Ishikawa (cell line): ENCODE measurements at regions not wholly inside any gene's neighbourhood (a gene's known extent, or its start where the extent isn't known, plus 50 kb on each side); places are given as distances from the start of the nearest gene placed in this dataset.

ENCODE experiments used
- CEBPB ChIP-seq: IDR thresholded peaks from 2 replicates; pipeline ENCODE4 v1.6.1; 2012
- CREB1 ChIP-seq: IDR thresholded peaks from 2 replicates; pipeline ENCODE4 v1.6.1; 2012; ENCODE audit warnings: low read depth
- EP300 ChIP-seq: IDR thresholded peaks from 2 replicates; pipeline ENCODE4 v1.6.1; 2012; ENCODE audit warnings: borderline replicate concordance
- FOXM1 ChIP-seq: IDR thresholded peaks from 2 replicates; pipeline ENCODE4 v1.6.1; 2012; ENCODE audit warnings: low read depth, borderline replicate concordance
- MAX ChIP-seq: IDR thresholded peaks from 2 replicates; pipeline ENCODE4 v1.6.1; 2012
- NFIC ChIP-seq: IDR thresholded peaks from 2 replicates; pipeline ENCODE4 v1.6.1; 2012
- RAD21 ChIP-seq: IDR thresholded peaks from 2 replicates; pipeline ENCODE4 v1.6.1; 2012; ENCODE audit warnings: low read depth
- TAF1 ChIP-seq: IDR thresholded peaks from 2 replicates; pipeline ENCODE4 v1.6.1; 2012; ENCODE audit warnings: low read depth, mild to moderate bottlenecking
- TCF12 ChIP-seq: IDR thresholded peaks from 2 replicates; pipeline ENCODE4 v1.6.1; 2012; ENCODE audit warnings: low read depth
- TEAD4 ChIP-seq: IDR thresholded peaks from 2 replicates; pipeline ENCODE4 v1.6.1; 2012
- USF1 ChIP-seq: IDR thresholded peaks from 2 replicates; pipeline ENCODE4 v1.6.1; 2012
- YY1 ChIP-seq: IDR thresholded peaks from 2 replicates; pipeline ENCODE4 v1.6.1; 2012; ENCODE audit warnings: low read depth
- ZBTB7A ChIP-seq: IDR thresholded peaks from 2 replicates; pipeline ENCODE4 v1.6.1; 2012; ENCODE audit warnings: low read depth
- TF ChIP-seq, protein P1 (sequence below): IDR thresholded peaks from 2 replicates; pipeline ENCODE4 v1.6.1; 2012; ENCODE audit warnings: low read depth, mild to moderate bottlenecking

GRCh38 chr6:120473804-120474203 is 860.5 kb downstream of the TBC1D32 start:
- TF ChIP-seq MAX: no peak
- no peak for TF ChIP-seq EP300
- TF ChIP-seq RAD21: no peak
- no peak for TF ChIP-seq TAF1
- no peak for TF ChIP-seq TCF12
- TF ChIP-seq, protein P1, sequence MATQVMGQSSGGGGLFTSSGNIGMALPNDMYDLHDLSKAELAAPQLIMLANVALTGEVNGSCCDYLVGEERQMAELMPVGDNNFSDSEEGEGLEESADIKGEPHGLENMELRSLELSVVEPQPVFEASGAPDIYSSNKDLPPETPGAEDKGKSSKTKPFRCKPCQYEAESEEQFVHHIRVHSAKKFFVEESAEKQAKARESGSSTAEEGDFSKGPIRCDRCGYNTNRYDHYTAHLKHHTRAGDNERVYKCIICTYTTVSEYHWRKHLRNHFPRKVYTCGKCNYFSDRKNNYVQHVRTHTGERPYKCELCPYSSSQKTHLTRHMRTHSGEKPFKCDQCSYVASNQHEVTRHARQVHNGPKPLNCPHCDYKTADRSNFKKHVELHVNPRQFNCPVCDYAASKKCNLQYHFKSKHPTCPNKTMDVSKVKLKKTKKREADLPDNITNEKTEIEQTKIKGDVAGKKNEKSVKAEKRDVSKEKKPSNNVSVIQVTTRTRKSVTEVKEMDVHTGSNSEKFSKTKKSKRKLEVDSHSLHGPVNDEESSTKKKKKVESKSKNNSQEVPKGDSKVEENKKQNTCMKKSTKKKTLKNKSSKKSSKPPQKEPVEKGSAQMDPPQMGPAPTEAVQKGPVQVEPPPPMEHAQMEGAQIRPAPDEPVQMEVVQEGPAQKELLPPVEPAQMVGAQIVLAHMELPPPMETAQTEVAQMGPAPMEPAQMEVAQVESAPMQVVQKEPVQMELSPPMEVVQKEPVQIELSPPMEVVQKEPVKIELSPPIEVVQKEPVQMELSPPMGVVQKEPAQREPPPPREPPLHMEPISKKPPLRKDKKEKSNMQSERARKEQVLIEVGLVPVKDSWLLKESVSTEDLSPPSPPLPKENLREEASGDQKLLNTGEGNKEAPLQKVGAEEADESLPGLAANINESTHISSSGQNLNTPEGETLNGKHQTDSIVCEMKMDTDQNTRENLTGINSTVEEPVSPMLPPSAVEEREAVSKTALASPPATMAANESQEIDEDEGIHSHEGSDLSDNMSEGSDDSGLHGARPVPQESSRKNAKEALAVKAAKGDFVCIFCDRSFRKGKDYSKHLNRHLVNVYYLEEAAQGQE: no peak
- TF ChIP-seq YY1: no peak
- no peak for TF ChIP-seq CREB1
- TF ChIP-seq CEBPB: no peak
- TF ChIP-seq NFIC: no peak
- TF ChIP-seq TEAD4: no peak
- TF ChIP-seq ZBTB7A: no peak
- no peak for TF ChIP-seq FOXM1
- no peak for TF ChIP-seq USF1
